GM23248 (cell line): ENCODE measurements at regions not wholly inside any gene's neighbourhood (a gene's known extent, or its start where the extent isn't known, plus 50 kb on each side); places are given as distances from the start of the nearest gene placed in this dataset.

Experiments used
- EZH2 ChIP-seq: fragments of 200-600 bp; sonication (generic); IDR thresholded peaks from 2 replicates; pipeline ENCODE4 v1.6.1; 2018; ENCODE audit warnings: antibody characterized with exemption, mild to moderate bottlenecking; ENCODE audit not compliant: insufficient read depth, poor library complexity, severe bottlenecking
- EZH2phosphoT487 ChIP-seq: fragments of 200-600 bp; sonication (generic); IDR thresholded peaks from 2 replicates; pipeline ENCODE4 v1.6.1; 2018; ENCODE audit warnings: antibody characterized with exemption, moderate library complexity, mild to moderate bottlenecking, low read depth; ENCODE audit not compliant: insufficient read depth

- TF ChIP-seq EZH2 = no peak
- no peak for TF ChIP-seq EZH2phosphoT487
Measured at GRCh38 chr3:23099677-23100076, 103.5 kb upstream of the UBE2E2 start.
